H7 (cell line): ENCODE measurements at regions not wholly inside any gene's neighbourhood (a gene's known extent, or its start where the extent isn't known, plus 50 kb on each side); places are given as distances from the start of the nearest gene placed in this dataset.
"Not testable (repeated sequence)": the region's sequence is repeated elsewhere in the genome, so short reads cannot be mapped to it uniquely, and the experiment has no call there.

Experiments used
- DNase-seq: peaks from one replicate; pipeline ENCODE4 v3.0.0; 2012
- H3K27me3 ChIP-seq: 2 replicates; pipeline ENCODE4 v1.6.0; 2011; ENCODE audit warnings: mild to moderate bottlenecking, low read length; ENCODE audit not compliant: control insufficient read depth, insufficient read depth
- H3K36me3 ChIP-seq: replicated peaks from 2 replicates; pipeline ENCODE4 v1.5.1; 2011; ENCODE audit warnings: low read length; ENCODE audit not compliant: control insufficient read depth, insufficient read depth
- H3K4me3 ChIP-seq: 2 replicates; pipeline ENCODE4 v1.5.1; 2011; ENCODE audit warnings: low read depth, mild to moderate bottlenecking, control low read depth, low read length, moderate library complexity; ENCODE audit not compliant: insufficient read depth

DNA sequence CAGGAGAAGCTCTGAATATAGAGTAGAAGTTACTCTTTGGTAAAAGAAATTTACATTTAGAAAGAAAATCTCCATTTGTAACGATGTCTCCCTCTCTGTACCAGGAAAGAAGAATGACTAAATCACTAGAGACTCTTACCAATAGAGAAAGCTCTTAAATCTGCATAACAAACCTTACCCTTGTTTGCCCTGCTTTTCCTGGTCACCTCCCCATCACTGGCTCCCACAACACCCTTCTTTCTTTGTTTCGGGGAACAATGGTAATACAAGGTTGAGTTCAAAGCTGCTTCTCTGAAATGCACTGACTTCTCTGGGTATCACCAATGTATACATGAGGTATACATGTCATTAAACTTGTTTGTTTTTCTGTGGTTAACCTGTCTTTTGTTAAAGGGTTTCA is 351.1 kb upstream of the FLRT2 start:
- no peak overlapping the region for H3K4me3 ChIP-seq
- H3K36me3 ChIP-seq, result no peaks in the 10 kb centered on the region
- peak; percentile 1 for DNase-seq
- H3K27me3 ChIP-seq, result no peaks in the 10 kb centered on the region

DNA sequence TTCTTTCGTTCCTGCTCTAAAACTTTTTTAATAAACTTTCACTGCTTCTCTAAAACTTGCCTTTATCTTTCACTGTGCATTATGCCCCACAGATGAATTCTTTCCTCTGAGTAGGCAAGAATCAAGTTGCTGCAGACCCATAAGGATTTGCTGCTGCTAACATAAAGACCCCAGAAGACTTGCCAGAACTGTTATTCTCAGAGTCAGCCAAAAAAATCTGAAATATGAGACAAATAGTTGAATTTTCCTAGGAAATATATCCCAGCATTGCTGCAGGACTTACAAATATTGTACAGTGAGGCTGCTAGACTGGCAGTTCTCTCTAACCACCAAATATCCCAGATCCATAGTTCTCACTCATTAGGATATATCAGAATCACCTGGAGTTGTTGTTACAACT is 349.1 kb upstream of the FLRT2 start:
- Histone ChIP-seq H3K4me3 (no peak overlapping the region), H3K27me3 (no peaks in the 10 kb centered on the region)
- DNase-seq, result no peak

DNA sequence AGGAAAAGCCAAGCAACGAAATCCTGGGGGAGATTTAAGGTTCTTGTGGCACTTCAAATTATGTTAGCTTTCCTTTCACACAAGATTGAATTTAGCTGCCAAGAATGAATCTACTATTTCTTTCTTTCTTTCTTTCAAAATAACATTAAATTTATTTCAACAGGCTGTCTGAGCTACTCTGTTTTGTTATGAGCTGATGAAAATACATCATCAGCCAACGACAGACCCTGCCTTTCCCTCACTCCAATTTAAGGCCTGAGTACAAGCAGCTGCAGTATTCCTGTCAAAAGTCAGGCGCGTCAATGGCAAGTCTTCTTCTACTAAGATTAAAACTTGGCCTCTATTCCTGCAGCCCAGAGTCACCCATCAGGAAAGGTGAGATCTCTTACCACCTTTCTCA is 347.7 kb upstream of the FLRT2 start:
- Histone ChIP-seq H3K27me3 (no peaks in the 10 kb centered on the region), H3K4me3 (no peak overlapping the region), H3K36me3 (no peaks in the 10 kb centered on the region)
- DNase-seq, result no peak

More for the DNA sequence above, 349.1 kb upstream of the FLRT2 start:
- no peaks in the 10 kb centered on the region for H3K36me3 ChIP-seq

DNA sequence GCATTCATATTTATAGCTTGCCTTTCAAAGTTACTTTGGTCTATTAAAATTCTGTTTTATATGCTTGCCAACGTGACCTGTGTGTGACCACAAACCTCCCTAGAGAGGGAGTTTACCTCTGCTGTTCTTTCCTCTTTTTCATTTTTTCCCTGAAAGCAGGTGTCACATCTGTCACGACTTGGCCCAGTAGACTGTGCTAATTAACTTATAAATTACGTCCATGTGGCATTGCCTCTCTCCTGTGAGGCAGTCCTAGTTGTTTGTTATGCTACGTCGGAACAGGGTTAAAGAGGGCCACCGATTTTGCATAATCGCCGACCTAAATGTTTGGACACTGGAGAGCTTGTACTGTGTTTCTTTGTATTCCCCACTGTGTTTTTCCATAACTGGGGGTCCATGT is 343.9 kb upstream of the FLRT2 start:
- Histone ChIP-seq H3K4me3 (no peak overlapping the region), H3K27me3 (no peaks in the 10 kb centered on the region), H3K36me3 (no peaks in the 10 kb centered on the region)
- DNase-seq, result no peak

DNA sequence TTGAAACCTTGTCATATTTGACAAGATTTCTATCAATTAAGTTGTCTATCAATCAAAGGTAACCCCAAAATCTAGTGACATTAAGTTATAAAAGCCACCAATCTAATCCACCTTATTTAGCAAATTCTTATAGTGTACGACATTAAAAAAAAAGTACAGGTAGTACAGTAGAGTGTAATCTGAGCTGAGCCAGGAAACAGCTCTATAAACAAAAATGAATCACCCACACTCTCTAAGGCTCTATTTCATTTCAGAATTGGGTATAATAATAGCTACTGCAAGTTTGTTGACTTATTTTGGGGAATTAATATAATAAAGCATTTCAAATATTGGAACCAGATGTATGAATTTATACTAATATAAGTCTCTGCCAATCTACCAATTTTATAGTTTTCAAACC is 342.4 kb upstream of the FLRT2 start:
- DNase-seq, result no peak
- no peaks in the 10 kb centered on the region for H3K36me3 ChIP-seq
- H3K4me3 ChIP-seq, result no peak overlapping the region
- no peaks in the 10 kb centered on the region for H3K27me3 ChIP-seq

DNA sequence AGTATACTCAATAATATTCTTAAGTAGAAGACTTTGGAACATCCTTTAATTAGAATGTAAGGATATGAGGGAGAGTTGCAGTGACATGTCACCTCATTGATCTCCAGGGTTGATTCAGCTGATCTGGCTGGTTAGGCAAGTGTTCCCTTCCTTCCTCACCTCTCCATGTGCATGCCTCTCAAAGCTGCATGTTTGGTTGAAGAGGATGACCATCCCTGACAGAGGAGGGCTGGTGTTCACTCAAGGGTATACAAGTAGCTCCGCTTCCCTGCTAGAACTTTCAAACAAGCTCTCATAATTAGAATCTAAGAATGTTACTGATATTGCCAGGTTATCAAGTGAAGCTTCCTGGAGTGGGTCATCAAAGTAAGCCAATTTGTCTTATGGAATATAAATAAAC is 341.1 kb upstream of the FLRT2 start:
- no peak for DNase-seq
- Histone ChIP-seq H3K27me3 (no peaks in the 10 kb centered on the region), H3K4me3 (no peak overlapping the region), H3K36me3 (no peaks in the 10 kb centered on the region)

DNA sequence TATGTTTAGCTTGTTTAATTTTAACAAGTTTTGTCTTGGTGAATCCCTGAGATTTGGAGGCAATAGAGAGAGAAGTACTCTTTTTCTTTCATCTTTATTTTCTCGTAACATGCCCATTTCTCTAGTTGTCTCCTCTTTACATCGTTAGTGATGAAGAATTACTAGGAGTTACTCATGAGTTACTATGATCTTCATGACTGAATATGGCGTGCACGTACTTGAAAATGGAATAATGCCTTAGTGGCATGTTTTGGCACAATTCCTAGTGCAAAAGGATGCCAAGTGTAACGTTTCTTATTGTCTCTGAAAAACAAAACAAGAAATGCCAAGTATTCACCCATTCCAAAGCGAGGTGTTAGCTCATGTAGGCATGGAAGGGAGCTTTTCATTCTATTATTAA is 340.7 kb upstream of the FLRT2 start:
- not testable (repeated sequence) for H3K4me3 ChIP-seq, DNase-seq, H3K36me3 ChIP-seq, H3K27me3 ChIP-seq

DNA sequence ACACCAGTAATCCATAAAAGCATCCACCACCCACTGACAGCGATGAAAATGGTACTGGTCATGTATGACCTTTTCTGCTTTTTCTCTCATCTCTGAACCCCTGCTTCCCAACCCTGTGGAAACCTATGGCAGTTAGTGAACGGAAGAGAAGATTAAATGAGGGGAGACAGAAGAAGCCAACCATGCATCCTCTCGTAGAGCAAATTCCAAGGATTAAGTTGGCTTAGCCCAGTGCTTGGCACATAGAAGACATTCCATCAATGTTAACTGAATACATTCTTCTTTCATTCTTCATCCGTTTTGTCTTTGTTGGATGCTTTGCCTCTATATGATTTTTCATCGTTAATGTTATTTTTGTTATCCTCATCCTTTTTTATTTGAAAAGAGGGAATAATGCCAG is 339.7 kb upstream of the FLRT2 start:
- no peak for DNase-seq
- Histone ChIP-seq H3K4me3 (no peak overlapping the region), H3K36me3 (no peaks in the 10 kb centered on the region), H3K27me3 (no peaks in the 10 kb centered on the region)

DNA sequence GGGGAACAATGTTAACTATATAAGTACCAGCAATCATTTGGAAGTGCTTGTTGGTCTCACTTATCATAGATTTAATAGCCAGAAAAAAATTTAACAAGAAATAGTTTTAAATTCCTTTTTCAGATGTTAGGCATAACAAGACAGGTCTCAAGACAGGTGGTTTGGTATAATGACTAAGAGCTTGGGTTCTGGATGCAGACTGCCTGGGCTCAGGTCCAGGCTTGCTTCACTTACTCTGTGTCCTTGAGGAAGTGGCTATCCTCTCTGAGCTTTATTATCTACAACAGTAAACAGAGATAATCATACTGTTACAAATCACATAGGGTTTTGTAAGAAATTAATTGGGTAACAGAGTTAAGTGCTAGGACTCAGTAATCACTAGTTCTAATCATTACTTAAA is 338.0 kb upstream of the FLRT2 start:
- Histone ChIP-seq H3K4me3 (no peak overlapping the region), H3K27me3 (no peaks in the 10 kb centered on the region), H3K36me3 (no peaks in the 10 kb centered on the region)
- DNase-seq, result no peak

DNA sequence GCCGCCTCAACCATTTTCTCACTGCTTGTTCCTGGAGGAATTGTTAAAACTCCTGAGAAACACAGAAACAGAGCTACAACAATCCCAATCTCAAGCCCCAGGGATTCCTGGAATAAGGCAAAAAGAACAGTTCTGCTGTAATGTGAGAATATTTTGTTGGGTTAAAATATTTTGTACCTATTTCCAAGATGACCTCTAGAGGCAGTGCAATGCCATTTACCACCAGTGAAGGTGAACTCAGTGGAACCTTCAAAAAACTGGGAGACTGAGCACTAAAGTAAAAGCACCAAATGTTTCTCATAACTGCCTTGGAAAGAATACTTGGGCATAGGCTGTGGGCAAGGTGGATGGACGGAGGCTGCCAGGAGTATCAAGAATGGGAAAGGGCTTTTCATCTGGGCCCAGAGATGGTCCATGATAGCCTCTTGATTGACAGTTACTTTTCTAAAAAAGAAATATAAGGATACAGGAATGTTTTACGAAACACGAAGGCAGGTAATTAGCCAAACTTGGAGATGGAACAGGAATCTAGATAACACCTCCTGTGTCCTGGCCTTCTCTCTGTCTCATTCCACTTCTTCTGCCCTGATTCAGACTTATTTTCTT is 334.0 kb upstream of the FLRT2 start:
- peak; percentile 0 for DNase-seq
- Histone ChIP-seq H3K27me3 (no peaks in the 10 kb centered on the region), H3K4me3 (no peak overlapping the region), H3K36me3 (no peaks in the 10 kb centered on the region)

DNA sequence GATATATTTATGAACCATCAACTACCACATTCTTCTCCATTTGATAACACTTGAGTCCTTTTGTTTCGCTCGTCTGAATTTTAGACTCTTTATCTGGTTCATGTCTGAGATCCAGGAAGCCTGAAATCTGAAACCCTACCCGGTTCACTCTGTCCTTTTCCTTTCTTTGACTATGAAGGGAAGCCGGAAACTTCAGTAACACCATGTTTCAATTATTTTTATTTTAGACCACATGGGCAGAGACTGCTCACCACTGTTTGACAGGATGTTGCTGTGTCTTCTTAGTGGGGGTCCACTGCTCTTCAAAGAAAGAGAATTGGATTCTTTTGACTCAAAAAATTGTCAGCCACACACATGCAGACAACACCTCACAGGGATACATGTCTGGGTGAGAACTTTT is 331.9 kb upstream of the FLRT2 start:
- DNase-seq, result no peak
- Histone ChIP-seq H3K4me3 (no peak overlapping the region), H3K27me3 (no peaks in the 10 kb centered on the region), H3K36me3 (no peaks in the 10 kb centered on the region)

DNA sequence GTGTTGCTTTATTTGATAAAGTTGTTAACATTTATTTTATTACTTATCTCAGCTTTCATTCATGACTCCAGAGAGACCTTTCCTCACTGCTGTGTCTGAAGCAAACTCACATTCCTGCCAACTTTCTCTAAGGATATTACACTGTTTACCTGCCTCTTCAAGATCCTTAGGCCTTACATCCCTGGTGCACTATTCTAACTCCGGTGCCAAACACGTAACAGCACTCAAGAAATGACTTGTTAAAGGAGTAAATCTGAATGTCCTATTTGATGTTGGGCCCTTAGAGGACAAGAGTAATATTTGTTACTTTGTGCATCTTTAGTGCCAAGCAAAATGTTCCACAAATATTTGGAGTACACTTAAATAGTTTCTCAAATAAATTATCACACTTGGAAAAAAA is 324.1 kb upstream of the FLRT2 start:
- Histone ChIP-seq H3K36me3 (no peaks in the 10 kb centered on the region), H3K4me3 (no peak overlapping the region), H3K27me3 (no peaks in the 10 kb centered on the region)
- DNase-seq, result no peak

DNA sequence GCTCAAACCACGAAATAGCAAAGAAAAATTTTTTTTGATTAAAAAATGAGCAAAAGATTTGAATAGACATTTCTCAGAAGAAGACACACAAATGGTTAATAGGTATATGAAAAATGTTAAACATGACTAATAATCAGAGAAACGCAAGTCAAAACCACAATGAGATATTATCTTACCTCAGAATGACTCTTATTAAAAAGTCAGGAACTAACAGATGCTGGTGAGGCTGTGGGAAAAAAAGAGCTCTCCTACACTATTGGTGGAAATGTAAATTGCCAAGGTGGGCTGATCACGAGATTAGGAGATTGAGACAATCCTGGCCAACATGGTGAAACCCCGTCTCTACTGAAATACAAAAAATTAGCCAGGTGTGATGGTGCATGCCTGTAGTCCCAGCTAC is 315.5 kb upstream of the FLRT2 start:
- DNase-seq, result no peak
- no peaks in the 10 kb centered on the region for H3K36me3 ChIP-seq
- H3K4me3 ChIP-seq, result no peak overlapping the region
- H3K27me3 ChIP-seq, result no peaks in the 10 kb centered on the region

DNA sequence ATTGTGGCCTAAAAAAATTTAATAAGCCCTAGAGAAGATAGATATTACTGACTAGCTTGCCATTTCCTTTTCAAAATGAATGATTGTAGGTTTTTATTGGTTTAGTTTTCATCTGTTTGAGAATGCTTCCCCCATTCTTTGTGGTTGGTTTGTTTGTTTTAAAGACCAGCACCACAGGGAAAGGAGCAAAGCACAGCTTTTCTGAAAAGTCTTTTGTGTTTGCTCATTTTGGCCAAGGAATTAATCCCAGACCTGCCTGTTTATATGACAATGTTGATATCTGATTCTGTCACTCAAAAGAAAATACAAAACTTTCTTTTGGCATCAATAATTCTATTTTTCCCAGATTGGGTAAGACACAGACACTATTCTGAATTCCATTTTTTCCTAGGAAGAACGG is 312.5 kb upstream of the FLRT2 start:
- no peaks in the 10 kb centered on the region for H3K36me3 ChIP-seq
- no peaks in the 10 kb centered on the region for H3K27me3 ChIP-seq
- DNase-seq, result no peak
- H3K4me3 ChIP-seq, result no peak overlapping the region

DNA sequence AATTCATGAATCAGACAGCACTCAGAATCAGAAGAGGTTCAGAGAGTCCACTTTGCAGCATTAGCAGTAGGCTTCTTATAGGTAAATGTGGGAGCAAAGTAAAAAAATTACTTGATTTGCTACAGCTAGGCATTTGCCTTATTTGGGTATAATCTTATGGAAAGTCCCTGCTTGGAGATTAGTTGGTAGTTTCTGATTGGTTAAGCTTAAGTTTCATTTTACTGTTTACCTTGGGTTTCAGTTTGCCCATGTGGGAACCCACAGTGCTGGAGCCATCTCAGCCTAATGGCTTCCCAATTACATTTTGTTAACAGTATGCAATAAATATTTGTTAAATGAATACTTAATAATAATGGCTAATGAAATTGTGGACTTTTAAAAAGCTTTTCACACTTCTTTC is 311.0 kb upstream of the FLRT2 start:
- Histone ChIP-seq H3K4me3 (no peak overlapping the region), H3K36me3 (no peaks in the 10 kb centered on the region), H3K27me3 (no peaks in the 10 kb centered on the region)
- DNase-seq, result no peak

DNA sequence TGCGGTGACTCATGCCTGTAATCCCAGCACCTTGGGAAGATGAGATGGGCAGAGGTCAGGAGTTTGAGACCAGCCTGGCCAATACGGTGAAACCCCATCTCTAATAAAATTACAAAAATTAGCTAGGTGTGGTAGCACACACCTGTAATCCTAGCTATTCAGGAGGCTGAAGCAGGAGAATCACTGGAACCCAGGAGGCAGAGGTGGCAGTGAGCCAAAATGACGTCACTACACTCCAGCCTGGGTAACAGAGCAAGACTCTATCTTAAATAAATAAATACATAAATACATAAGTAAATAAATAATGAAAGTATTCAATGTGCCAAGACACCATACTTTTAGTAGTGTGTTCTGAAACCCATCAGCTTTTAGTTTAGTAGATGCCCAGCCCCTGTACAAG is 308.1 kb upstream of the FLRT2 start:
- Histone ChIP-seq H3K36me3 (no peaks in the 10 kb centered on the region), H3K27me3 (no peaks in the 10 kb centered on the region), H3K4me3 (no peak overlapping the region)
- DNase-seq, result no peak
